ENCODE measurements at regions not wholly inside any gene's neighbourhood (a gene's known extent, or its start where the extent isn't known, plus 50 kb on each side); places are given as distances from the start of the nearest gene placed in this dataset.

GRCh38 chr3:40920041-40920440 is 279.3 kb upstream of the CTNNB1 start:
- intact Hi-C loops (cut with micrococcal nuclease) = loop anchor here (5.0 kb wide), 1 partner anchor 52 kb away; no protein-coding TSS in a partner anchor
- no peaks in the 10 kb centered on the region for H3K27me3 Mint-ChIP-seq

GRCh38 chr3:40921251-40921650 is 278.1 kb upstream of the CTNNB1 start:
- H3K9me3 Mint-ChIP-seq = no peaks in the 10 kb centered on the region
- H3K4me3 Mint-ChIP-seq = no peak overlapping the region
- no peaks in the 10 kb centered on the region for H3K27me3 Mint-ChIP-seq
- no peak for ATAC-seq (ENCODE audit: low read depth)
- POLR2A ChIA-PET = no interaction called here
- intact Hi-C loops (cut with micrococcal nuclease) = loop anchor here (5.0 kb wide), 1 partner anchor 51 kb away; no protein-coding TSS in a partner anchor
- H3K27ac Mint-ChIP-seq = no peak overlapping the region
- no peak for TF ChIP-seq CTCF (IDR thresholded peaks at IDR 0.05)
- H3K36me3 Mint-ChIP-seq (ENCODE audit: low read depth) = no peaks in the 10 kb centered on the region
- peaks cover 13% of the 10 kb centered on the region for H3K4me1 Mint-ChIP-seq
- DNase-seq = no peak
- CTCF ChIA-PET = no interaction called here

More at GRCh38 chr3:40920041-40920440, 279.3 kb upstream of the CTNNB1 start:
- Mint-ChIP-seq H3K4me1 (peaks cover 10% of the 10 kb centered on the region), H3K4me3 (no peak overlapping the region), H3K9me3 (no peaks in the 10 kb centered on the region), H3K27ac (no peak overlapping the region), H3K36me3 (ENCODE audit: low read depth) (no peaks in the 10 kb centered on the region)
- ChIA-PET CTCF (no interaction called here), POLR2A (interaction anchor here (0.9 kb wide), 1 partner anchor 279 kb away, joined by 4 read pairs; the partner anchor contains the start of gene CTNNB1)
- TF ChIP-seq CTCF (IDR thresholded peaks at IDR 0.05) = no peak
- DNase-seq (no peak), ATAC-seq (ENCODE audit: low read depth) (peak; percentile 31)

- DNase-seq (no peak), ATAC-seq (ENCODE audit: low read depth) (peak; percentile 58)
- intact Hi-C loops (cut with micrococcal nuclease) = loop anchor here (5.0 kb wide), 1 partner anchor 49 kb away; no protein-coding TSS in a partner anchor
- CTCF ChIA-PET = no interaction called here
- Mint-ChIP-seq H3K9me3 (no peaks in the 10 kb centered on the region), H3K4me3 (no peak overlapping the region), H3K27me3 (peaks cover 6% of the 10 kb centered on the region), H3K4me1 (peaks cover 13% of the 10 kb centered on the region), H3K27ac (no peak overlapping the region), H3K36me3 (ENCODE audit: low read depth) (no peaks in the 10 kb centered on the region)
- POLR2A ChIA-PET = no interaction called here
- no peak for TF ChIP-seq CTCF (IDR thresholded peaks at IDR 0.05)
Observed at GRCh38 chr3:40923143-40923542, 276.2 kb upstream of the CTNNB1 start.

GRCh38 chr3:40923651-40924050 is 275.7 kb upstream of the CTNNB1 start:
- DNase-seq (no peak), ATAC-seq (ENCODE audit: low read depth) (no peak)
- Mint-ChIP-seq H3K9me3 (no peaks in the 10 kb centered on the region), H3K27ac (no peak overlapping the region), H3K4me1 (peaks cover 13% of the 10 kb centered on the region), H3K36me3 (ENCODE audit: low read depth) (no peaks in the 10 kb centered on the region), H3K4me3 (no peak overlapping the region), H3K27me3 (peaks cover 7% of the 10 kb centered on the region)
- no peak for TF ChIP-seq CTCF (IDR thresholded peaks at IDR 0.05)
- CTCF ChIA-PET = no interaction called here
- POLR2A ChIA-PET = no interaction called here
- intact Hi-C loops (cut with micrococcal nuclease) = loop anchor here (5.0 kb wide), 1 partner anchor 49 kb away; no protein-coding TSS in a partner anchor

- peaks cover 13% of the 10 kb centered on the region for H3K4me1 Mint-ChIP-seq
- no peaks in the 10 kb centered on the region for H3K9me3 Mint-ChIP-seq
- H3K27me3 Mint-ChIP-seq = peaks cover 10% of the 10 kb centered on the region
- H3K4me3 Mint-ChIP-seq = no peak overlapping the region
- no peaks in the 10 kb centered on the region for H3K36me3 Mint-ChIP-seq (ENCODE audit: low read depth)
- TF ChIP-seq CTCF (IDR thresholded peaks at IDR 0.05) = no peak
- POLR2A ChIA-PET = no interaction called here
- no peak for ATAC-seq (ENCODE audit: low read depth)
- no peak overlapping the region for H3K27ac Mint-ChIP-seq
- no peak for DNase-seq
- intact Hi-C loops (cut with micrococcal nuclease) = loop anchor here (5.0 kb wide), 1 partner anchor 48 kb away; no protein-coding TSS in a partner anchor
- CTCF ChIA-PET = no interaction called here
Observed at GRCh38 chr3:40924559-40925141, 274.7 kb upstream of the CTNNB1 start.
